GM04504 (cell line): ENCODE measurements at regions not wholly inside any gene's neighbourhood (a gene's known extent, or its start where the extent isn't known, plus 50 kb on each side); places are given as distances from the start of the nearest gene placed in this dataset.

Experiments used
- DNase-seq: peaks from one replicate; pipeline ENCODE4 v3.0.0-alpha.2; 2012; ENCODE audit warnings: low read depth

DNA sequence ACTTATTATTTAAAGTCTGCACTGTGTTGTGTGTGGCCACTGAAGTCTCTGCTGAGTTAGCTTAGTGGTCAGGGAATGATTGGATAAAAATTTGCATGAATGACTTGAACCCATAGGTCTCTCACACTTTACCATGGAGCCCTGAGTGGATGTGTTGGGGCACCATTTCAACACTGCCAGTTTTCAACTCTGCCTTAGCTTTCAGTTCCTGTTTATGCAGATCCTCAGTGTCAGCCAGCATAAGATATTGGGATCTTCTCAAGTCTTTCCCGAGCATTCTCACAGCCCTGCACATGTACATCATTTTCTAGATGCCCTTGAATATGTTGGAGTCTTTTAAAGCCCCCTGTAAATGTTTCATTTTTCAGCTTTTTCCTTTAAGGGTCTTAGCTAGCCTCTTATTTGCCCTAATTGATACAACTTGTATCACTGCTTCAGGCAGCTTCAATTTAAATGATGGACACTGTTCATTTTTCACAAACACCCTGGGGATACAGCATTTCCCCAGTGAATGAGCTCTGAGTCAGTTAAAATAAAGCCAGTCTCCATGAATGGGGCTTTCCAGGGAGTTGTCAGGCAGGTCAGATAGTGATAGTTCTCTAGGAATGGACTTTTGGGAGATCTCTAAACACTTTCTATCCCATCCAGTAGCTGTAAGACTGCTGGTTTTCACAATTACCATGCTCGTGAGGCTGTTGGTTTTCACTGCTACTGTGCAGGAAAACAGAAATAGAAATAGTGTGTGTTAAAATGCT is 211.9 kb upstream of the PAPPA start:
- DNase-seq, result no peak

DNA sequence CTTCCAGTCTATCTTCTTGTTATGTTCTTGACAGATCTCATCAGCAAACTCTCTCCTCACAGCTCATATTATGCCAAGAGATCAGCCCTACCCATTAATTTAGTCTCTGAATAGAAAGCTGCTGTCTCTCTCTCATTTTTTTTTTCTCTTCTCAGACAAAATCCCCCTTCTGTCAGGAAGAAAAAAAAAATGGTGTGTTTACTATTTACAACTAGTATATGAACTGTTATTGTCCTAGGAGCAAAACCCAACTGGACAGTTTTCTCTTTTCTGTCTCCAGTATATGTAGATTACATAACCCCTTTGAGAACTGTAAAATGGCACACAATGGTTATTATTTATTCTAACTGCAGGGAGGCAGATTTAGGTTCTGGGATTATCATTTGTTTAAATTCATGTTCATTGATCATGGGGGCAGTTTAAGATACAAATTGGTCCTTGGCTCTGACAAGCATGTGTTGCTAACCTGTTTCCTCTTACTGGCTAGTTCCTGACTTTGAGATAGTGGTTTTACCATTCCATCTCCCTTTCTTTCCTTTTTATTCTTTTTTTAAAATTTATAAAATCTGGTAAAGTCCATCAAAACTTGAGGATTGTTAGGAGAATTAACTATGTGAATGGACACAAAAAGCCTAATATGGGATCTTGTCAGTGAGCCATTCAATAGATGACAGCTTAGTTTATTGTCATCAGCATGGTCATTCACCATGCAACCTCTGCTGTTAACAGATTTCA is 210.0 kb upstream of the PAPPA start:
- no peak for DNase-seq

DNA sequence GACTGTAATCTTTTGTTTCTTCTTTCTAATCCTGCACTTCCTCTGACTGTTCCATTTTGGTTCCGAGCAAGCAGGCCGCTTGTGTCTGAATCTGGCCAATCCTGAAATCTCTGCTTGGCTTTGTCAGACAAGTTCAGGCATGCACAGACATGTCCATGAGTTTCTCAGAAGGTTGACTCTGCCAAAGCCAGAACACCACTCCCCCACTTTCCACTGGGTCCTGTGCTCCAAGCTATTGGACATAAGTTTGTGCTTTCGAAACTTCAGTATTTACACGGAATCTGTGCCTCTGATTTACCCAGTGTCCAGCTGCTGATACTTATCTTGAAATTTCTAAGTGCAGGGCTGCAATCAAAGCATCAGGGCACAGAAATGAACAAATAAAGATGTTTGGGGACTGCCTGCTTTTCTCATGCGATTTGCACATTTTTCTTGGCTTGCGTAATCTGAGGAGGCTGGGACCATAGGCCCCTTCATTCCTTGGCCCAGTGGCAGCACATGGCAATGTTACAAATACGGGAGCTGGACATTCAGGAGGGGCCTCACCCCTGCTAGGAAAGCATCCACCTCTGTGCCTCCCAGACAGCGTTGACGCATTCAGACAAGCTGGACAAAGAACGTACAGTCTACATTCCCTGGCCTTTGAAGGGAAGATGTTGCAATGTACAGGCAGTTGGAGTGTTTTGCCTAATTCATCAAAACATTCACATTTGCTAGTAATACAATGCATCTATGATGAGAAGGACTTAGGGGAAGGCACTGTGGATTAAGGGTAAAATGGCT is 209.2 kb upstream of the PAPPA start:
- peak; percentile 100 for DNase-seq

DNA sequence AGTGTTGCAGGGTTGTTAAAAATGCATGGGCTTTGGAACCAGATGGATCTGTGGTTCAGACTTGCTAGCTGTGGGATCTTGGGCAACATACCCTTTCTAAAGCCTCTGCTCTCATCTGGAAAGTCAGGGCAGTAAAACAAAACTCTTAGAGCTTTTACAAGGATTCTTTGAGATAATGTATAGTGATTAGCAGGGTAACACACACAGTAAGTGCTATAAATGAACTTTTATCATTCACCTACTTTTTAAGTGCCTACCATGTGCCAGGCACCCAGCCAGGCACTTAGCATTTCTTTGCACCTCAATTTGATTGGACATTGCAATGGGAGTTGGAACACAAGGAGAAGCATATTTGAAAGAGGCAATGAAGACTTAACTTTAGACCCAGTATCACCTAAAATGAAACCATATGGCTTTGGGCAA is 208.6 kb upstream of the PAPPA start:
- DNase-seq, result no peak

DNA sequence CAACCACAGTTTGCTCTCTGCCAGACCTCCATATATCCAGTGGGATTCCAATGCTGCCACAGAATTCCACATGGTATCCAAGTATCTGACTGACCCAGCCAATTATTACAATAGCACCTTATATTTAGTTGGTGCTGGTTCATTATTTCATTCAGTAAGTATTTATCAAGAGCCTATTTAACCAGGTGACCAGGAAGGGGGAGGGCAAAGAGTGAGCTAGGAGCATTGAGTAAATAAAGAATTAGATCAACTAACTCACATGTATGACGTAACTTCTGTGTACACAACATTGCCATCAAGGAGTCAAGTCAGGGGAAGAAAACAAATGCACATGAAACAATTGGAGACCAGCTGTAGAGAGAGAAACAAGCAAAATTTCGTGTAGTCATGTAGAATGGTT is 207.1 kb upstream of the PAPPA start:
- no peak for DNase-seq

DNA sequence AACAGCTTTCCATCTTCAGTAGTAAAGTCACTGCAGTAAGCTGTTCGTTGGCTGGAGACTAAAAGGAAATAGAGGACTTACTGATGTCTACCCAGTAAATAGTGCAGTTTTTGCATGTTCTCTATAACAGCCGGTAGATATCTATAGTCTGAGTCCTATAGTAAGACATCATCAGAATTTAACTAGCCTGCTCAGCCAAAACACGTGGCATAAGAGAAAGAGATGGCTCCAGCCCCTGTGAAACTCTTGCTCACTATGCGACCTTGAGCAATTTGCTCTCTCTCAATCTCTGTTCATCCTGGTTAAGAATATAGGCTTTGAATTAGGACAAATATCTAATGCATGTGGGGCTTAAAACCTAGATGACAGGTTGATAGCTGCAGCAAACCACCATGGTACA is 201.6 kb upstream of the PAPPA start:
- DNase-seq, result no peak

DNA sequence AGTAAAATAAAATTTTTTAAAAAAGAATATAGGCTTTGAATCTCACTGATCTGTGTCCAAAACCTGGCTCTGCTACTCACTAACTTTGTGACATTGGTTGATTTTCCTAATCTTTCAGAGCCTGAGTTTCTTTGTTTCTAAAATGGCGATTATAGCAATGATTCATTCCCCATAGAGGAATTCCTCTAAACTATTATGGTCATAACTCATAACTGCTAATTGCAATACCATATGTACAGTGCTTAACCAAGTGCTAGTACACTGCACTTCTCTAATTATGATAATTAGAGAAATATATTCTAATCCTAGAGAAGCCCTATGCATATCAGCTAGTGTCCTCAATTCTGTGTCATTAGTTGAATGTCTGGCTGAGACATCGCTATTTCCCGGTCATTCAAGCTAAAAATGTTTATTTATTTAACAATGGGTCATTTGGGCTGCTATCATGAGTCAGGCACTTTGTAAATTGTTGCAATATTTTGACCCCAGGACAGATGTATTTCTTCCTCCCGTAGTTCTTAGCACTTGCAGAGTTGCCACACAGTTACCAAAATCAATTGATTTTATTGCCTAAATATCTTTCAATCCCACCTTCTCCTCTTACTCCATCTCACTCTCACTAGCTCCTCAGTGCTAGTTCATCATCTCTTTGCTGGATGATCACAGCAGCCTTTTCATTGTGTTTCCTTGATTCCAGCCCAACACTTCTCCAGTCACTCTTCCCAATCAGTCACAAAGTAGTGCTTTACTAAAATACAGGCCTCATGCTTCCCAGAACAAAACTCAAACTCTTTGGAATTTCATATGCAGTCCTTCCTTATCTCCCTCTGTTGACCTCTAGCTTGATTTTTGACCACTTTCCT is 200.9 kb upstream of the PAPPA start:
- DNase-seq, result peak; percentile 53

DNA sequence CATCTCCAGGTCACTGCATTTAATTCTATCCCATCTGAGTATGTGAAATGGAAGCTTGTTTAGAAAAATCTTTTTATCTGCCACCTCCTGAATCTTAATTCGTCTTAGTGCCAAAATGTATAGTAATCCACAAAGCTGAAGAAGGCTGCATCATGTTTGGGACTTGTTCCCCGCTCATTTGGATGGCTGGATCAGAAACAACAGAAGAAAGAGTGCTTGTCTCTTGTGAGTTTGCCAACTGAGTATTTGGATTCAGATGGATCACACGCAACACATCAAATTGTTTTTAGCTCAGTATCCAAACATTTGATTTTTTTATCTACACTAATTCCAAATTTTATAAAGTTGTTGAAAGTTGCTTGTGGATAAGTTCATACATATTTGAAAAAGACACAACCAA is 197.2 kb upstream of the PAPPA start:
- DNase-seq, result no peak

DNA sequence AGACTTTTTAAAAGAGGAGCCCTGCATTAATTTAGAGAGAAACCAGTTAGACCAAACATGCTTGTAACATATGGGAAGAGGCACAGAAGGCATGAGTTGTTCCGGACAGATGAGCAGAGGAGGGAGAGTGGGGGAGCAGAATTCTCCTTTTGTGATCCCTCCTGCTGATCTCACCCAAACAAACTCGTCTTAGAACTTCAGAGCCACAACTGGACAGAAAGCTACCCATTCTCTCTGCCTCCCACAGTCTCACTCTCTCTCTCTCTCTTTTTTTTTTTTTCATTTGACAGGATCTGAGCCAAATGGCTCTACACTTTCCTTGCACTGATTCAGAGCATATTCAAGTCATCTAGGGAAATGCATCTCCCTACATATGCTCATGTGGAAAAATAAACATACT is 196.0 kb upstream of the PAPPA start:
- no peak for DNase-seq

DNA sequence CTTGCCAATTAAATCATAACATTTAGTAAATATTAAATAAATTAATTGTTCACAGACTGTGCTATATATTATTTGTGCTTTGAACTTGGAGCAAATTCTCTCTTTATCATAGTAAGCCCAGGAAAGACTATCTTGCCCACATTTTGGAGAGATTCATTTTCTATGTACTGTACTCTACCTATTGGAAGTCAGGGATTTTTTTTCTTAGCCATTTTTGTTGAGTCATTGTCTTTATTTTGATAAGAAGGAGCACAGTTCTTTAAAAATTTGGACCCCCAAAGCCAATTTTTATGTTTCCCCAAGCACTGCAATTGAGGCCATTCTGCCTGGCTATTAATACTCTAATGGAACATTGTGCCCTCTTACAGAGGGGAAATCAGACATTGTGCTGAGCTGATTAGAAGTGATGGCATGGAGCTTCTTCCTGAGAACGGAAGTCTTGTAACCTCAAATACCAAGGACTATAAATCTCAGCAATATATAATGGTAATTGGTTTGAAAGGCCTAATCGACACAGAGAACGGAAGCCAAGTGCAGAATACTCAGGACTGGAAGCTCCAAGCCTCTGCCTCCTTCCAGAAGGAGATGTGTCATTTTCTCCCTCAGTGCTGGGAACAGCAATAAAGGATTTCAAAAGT is 188.8 kb upstream of the PAPPA start:
- DNase-seq, result no peak

DNA sequence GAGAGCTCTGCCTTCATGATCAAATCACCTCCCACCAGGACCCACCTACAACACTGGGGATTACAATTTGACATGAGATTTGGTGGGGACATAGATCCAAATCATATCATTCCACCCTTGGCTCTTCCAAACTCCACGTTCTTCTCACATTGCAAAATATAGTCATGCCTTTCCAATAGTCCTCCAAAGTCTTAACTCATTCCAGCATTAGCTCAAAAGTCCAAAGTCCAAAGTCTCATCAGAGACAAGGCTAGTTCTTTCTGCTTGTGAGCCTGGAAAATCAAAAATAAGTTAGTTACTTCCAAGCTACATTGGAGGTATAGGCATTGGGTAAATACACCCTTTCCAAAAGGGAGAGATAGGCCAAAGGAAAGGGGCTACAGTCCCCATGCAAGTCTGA is 186.9 kb upstream of the PAPPA start:
- DNase-seq, result no peak

DNA sequence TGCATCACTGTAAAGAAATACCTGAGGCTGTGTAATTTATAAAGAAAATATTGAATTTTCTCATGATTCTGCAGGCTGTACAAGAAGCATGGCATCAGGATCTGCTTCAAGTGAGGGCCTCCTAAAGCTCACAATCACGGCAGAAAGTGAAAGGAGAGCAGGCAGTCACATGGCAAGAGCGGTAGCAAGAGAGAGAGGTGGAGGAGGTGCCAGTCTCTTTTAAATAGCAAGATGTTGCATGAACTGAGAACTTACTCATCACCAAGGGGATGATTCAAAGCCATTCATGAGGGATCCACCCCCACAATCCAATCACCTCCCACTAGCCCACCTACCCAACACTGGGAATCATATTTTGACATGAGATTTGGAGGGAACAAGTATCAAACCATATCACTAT is 184.5 kb upstream of the PAPPA start:
- DNase-seq, result no peak

DNA sequence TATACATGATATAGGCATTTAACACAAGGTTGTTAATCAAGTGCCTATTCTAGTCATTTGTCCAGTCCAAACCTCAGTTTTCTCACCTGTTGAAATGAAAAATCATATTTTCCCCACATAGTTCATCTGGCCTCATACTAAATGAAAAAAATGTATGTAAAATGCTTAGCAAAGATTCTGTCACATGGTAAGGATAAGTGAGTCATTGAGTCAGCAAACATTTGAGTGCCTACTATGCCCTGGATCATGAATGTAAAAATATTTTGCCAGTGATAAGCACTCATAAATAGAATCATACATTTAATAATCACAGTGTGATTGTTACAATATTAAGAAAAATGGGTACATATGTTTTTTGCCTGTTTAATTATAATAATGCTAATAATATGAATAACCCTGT is 181.2 kb upstream of the PAPPA start:
- no peak for DNase-seq

DNA sequence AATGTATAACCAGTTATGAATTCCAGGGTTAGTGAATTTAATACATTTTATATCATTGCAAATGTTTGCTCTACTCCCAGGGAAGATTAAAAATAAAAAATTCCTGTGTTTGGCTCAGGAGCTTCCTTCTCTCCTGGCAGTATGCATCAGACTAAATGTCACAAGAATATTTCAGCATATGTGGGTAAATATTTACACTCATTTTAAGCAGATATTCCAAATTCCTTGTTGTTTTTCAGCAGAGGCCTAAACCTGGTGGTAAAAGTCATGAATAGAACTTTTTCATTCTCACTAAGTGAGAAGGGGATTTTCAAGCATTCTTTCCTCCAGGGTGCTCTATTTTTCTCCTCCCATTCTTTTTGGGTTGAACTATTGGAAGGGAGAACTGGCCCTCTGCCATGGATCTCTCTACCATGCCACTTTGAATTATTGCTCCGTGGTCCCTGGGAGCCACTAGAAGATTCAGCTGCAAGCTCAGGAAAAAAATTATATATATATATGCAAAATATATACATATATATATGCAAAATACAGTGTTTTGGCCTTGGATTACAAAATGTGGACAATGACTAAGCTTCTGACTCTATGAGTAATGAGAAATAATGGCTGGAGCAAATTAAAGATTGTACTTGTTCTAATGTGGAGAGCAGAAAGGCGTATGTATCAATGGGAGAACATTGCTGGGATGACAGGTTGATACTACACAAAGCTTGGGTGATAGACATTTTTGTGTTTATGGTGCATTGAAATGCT is 180.6 kb upstream of the PAPPA start:
- DNase-seq, result no peak

DNA sequence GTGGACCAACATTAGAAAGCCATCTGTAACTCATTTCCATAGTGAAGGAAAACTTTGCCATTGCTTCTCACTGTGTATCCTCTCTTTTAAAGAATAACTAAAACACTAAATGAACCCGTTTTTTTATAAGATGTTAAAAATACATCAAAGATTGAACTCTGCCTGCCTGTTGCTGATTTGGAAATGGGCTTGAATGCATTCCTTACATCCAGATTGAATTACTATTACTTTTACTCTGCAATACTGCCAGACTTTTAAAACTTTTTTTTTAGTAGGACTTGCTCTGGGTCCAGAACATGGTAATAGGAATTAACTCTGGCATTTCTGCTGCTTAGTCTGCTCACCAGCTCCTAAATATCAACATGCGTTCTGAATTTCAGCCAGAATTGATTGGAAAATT is 176.8 kb upstream of the PAPPA start:
- DNase-seq, result no peak

DNA sequence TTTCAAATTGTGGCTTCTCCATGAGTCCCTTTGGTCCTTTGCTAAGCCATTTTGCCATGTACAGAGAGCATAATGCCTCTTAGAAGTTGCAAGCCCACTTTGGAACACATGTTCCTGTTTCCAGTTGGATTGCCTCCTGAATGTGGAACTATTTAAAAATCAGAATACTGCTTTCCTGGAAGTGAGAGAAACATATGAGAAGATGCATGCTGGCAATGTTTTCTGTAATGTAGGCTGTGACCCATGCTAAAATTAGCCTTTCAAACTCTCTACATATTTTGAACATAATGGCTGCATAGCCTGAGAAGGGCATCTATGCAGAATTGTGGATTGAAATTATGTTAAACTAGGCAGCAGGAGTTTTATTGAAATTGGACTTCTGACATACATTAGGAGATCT is 175.5 kb upstream of the PAPPA start:
- no peak for DNase-seq

DNA sequence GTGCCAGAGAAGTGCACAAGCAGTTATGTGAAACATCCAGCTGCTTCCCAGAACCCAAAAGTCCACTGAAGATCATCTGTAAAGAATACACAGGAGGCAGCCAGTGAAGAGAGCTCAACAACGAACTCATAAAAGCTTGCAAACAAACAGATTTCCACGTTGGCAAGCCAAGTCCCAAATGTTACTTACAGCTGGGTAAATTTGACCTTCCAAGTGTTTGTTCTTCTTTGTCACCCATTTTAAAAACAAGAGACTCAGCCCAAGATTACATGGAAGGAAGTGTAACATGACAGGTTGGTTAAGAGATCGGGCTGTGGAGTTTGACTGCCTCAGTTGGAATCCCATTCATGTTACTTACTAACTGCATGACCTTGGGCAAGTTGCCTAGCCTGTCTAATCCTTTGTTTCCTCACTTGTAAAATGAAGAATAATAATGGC is 174.9 kb upstream of the PAPPA start:
- DNase-seq, result no peak

DNA sequence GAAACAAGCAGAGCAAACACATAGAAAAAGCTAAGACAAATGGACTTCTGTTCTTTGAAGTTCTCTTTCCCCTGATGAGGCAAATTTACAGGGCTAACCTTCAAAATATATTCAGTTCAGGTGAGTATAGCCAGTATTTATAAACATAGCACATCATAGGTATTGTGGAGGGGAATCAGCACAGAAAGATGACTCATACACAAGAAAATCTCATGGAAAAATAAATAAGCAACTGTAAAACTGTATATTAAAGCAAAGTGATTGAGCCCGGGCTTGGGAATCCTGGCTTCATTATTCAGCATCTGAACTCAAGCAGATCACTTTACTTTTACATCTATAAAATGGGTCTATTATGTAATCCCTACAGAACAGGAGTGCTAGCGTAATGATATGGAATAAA is 173.5 kb upstream of the PAPPA start:
- DNase-seq, result no peak

DNA sequence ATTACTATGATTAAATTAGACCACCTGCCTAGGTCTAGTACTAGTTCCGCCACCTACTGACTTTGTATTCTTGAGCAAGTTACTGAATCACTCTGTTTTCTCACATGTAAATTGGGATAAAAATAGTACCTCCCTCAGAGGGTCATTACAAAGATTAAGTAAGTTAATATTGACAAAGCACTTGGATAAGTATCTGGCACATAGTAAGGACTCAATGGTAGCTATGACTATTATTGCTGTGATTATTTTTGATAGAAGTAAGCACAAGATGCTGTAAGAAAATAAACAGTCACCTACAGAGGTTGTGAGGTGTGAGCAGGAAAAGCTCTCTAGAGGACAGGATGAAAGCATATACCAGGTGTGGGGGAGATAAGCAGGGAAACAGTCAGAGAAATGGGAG is 173.1 kb upstream of the PAPPA start:
- no peak for DNase-seq

DNA sequence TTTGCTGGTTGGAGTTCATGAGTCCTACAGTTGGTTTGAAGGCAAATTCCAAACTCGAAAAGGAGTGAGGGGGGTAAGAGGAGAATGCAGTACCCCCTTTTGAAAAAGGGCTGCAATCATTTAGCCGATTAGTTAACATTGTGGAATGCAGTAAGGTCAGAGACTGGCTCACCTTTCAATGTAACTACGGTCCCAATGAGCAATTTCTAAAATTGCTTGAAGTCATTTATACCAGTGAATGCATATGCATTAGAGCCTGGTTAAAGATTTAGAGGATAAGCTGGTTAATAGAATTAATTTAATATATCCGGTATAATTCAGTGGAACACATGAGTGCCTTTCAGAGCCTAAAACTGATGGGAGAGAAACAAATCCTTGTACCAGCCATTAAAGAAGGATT is 172.6 kb upstream of the PAPPA start:
- DNase-seq, result no peak

DNA sequence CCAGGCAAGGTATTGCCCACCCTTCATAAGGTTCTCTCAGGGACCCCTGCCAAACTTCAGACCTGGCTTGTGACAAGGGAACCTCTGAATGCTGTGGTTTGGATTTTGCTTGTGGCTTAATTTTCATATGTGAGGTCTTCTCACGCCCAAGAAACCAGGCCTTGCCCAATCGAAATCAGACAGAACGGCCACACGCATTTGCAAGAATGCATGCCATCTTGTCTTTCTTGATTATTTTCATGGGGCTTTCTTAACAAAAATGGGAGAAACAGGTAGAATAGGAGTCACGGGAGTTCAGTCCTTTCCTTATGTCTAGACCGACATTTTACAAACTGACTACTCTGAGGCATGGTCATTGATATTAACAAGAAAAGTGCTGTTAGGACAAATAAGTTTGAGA is 170.2 kb upstream of the PAPPA start:
- no peak for DNase-seq
